ENCODE measurements at regions not wholly inside any gene's neighbourhood (a gene's known extent, or its start where the extent isn't known, plus 50 kb on each side); places are given as distances from the start of the nearest gene placed in this dataset.

DNA sequence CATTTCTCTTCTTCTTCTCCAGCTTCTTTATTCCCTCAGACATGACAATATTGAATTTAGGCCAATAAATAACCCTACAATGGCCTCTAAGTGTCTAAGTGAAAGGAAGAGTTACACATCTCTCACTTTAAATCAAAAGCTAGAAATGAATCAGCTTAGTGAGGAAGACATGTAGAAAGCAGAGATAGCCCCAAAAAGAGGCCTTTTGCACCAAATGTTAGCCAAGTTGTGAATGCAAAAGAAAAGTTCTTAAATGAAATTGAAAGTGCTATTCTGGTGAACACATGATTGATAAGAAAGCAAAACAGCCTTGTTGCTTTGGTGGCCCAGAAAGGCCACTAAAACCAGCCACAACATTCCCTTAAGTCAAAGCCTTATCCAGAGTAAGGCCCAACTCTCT, 146.2 kb upstream of the HHIP start:
- TF ChIP-seq, protein P1, sequence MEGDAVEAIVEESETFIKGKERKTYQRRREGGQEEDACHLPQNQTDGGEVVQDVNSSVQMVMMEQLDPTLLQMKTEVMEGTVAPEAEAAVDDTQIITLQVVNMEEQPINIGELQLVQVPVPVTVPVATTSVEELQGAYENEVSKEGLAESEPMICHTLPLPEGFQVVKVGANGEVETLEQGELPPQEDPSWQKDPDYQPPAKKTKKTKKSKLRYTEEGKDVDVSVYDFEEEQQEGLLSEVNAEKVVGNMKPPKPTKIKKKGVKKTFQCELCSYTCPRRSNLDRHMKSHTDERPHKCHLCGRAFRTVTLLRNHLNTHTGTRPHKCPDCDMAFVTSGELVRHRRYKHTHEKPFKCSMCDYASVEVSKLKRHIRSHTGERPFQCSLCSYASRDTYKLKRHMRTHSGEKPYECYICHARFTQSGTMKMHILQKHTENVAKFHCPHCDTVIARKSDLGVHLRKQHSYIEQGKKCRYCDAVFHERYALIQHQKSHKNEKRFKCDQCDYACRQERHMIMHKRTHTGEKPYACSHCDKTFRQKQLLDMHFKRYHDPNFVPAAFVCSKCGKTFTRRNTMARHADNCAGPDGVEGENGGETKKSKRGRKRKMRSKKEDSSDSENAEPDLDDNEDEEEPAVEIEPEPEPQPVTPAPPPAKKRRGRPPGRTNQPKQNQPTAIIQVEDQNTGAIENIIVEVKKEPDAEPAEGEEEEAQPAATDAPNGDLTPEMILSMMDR (conservative IDR thresholded peaks at IDR 0.05; ENCODE audit: low read depth, low read length): no peak
- TF ChIP-seq EZH2 (IDR thresholded peaks at IDR 0.05; ENCODE audit: borderline replicate concordance, low read depth, low read length, poor library complexity, severe bottlenecking): no peak
